ENCODE measurements at regions not wholly inside any gene's neighbourhood (a gene's known extent, or its start where the extent isn't known, plus 50 kb on each side); places are given as distances from the start of the nearest gene placed in this dataset.
"Not testable (repeated sequence)": the region's sequence is repeated elsewhere in the genome, so short reads cannot be mapped to it uniquely, and the experiment has no call there.

GRCh38 chrY:7877458-7877857 lies 965.9 kb upstream of the AMELY start:
- DNase-seq (ENCODE audit: low spot score), result no peak

- DNase-seq (ENCODE audit: low spot score), result no peak
Measured at GRCh38 chrY:7874080-7874479, 962.5 kb upstream of the AMELY start.

- DNase-seq (ENCODE audit: low spot score), result no peak
Measured at GRCh38 chrY:7871304-7871932, 959.9 kb upstream of the AMELY start.

- no peak for DNase-seq (ENCODE audit: low spot score)
Measured at GRCh38 chrY:7866976-7867375, 955.4 kb upstream of the AMELY start.

GRCh38 chrY:7860781-7861614 lies 949.4 kb upstream of the AMELY start:
- no peak for DNase-seq (ENCODE audit: low spot score)

GRCh38 chrY:7850191-7850590 lies 938.6 kb upstream of the AMELY start:
- no peak for DNase-seq (ENCODE audit: low spot score)

- DNase-seq (ENCODE audit: low spot score), result no peak
Measured at GRCh38 chrY:7845776-7846175, 934.2 kb upstream of the AMELY start.

GRCh38 chrY:7837046-7837445 lies 925.5 kb upstream of the AMELY start:
- no peak for DNase-seq (ENCODE audit: low spot score)

GRCh38 chrY:7836366-7836765 lies 924.8 kb upstream of the AMELY start:
- no peak for DNase-seq (ENCODE audit: low spot score)

GRCh38 chrY:7835416-7835815 lies 923.9 kb upstream of the AMELY start:
- DNase-seq (ENCODE audit: low spot score), result no peak

- no peak for DNase-seq (ENCODE audit: low spot score)
Measured at GRCh38 chrY:7834284-7834683, 922.7 kb upstream of the AMELY start.

GRCh38 chrY:7830881-7831280 lies 919.3 kb upstream of the AMELY start:
- DNase-seq (ENCODE audit: low spot score), result not testable (repeated sequence)

- DNase-seq (ENCODE audit: low spot score), result no peak
Measured at GRCh38 chrY:7826533-7826932, 915.0 kb upstream of the AMELY start.

- DNase-seq (ENCODE audit: low spot score), result no peak
Measured at GRCh38 chrY:7825874-7826273, 914.3 kb upstream of the AMELY start.

- no peak for DNase-seq (ENCODE audit: low spot score)
Measured at GRCh38 chrY:7821295-7822035, 909.9 kb upstream of the AMELY start.

- no peak for DNase-seq (ENCODE audit: low spot score)
Measured at GRCh38 chrY:7818924-7819323, 907.4 kb upstream of the AMELY start.

- DNase-seq (ENCODE audit: low spot score), result no peak
Measured at GRCh38 chrY:7816567-7816966, 905.0 kb upstream of the AMELY start.

GRCh38 chrY:7815921-7816320 lies 904.4 kb upstream of the AMELY start:
- DNase-seq (ENCODE audit: low spot score), result no peak

GRCh38 chrY:7815285-7815684 lies 903.7 kb upstream of the AMELY start:
- DNase-seq (ENCODE audit: low spot score), result no peak

GRCh38 chrY:7814361-7814760 lies 902.8 kb upstream of the AMELY start:
- DNase-seq (ENCODE audit: low spot score), result no peak

- DNase-seq (ENCODE audit: low spot score), result no peak
Measured at GRCh38 chrY:7810359-7810758, 898.8 kb upstream of the AMELY start.

GRCh38 chrY:7807516-7807870 lies 895.9 kb upstream of the AMELY start:
- DNase-seq (ENCODE audit: low spot score), result no peak

Measured in germinal center (tissue), 1 donor.